K562 (cell line): ENCODE measurements at regions not wholly inside any gene's neighbourhood (a gene's known extent, or its start where the extent isn't known, plus 50 kb on each side); places are given as distances from the start of the nearest gene placed in this dataset.

ENCODE experiments used
- BRCA1 ChIP-seq, 2 experiments: fragments of 450-650 bp in 1 of 2; sonication (generic) in 1 of 2; formaldehyde crosslinking in 1 of 2; IDR thresholded peaks; 2 replicates each; pipeline versions ENCODE4 v1.5.0 to v1.6.1; 2017 to 2020; ENCODE audit warnings: mild to moderate bottlenecking in 1 of 2, missing genetic modification reagents in 1 of 2
- FOXA3 ChIP-seq, 2 experiments: fragments of 450-650 bp in 1 of 2; sonication (generic) in 1 of 2; formaldehyde crosslinking; IDR thresholded peaks in 1 of 2; conservative IDR thresholded peaks in 1 of 2; 2 replicates each; pipeline versions ENCODE4 v1.4.0 to v1.8.0; 2020 to 2022; ENCODE audit warnings: mild to moderate bottlenecking in 2 of 2, missing genetic modification reagents in 1 of 2
- HNRNPUL1 ChIP-seq: fragments of 200-400 bp; formaldehyde crosslinking; IDR thresholded peaks from 2 replicates; pipeline ENCODE4 v1.6.1; 2017; ENCODE audit warnings: low read length
- MYC ChIP-seq, 2 experiments: fragments of 250-450 bp in 1 of 2; sonication (Bioruptor Pico) in 1 of 2; IDR thresholded peaks; 2 replicates each; pipeline versions ENCODE4 v1.5.1 to v1.6.1; 2012 to 2021; ENCODE audit warnings: low read depth in 2 of 2, borderline replicate concordance in 1 of 2, improper control_type of control experiment in 1 of 2, low read length in 1 of 2, mild to moderate bottlenecking in 1 of 2, moderate library complexity in 1 of 2
- PHF20 ChIP-seq: fragments of 450-650 bp; IDR thresholded peaks from 2 replicates; pipeline ENCODE4 v1.6.1; 2018; ENCODE audit not compliant: partially characterized antibody
- SIN3A ChIP-seq, 2 experiments: fragments of 150-350 bp in 1 of 2; IDR thresholded peaks; 2 replicates each; pipeline ENCODE4 v1.6.1; 2011 to 2016; ENCODE audit warnings: borderline replicate concordance in 2 of 2, low read depth in 2 of 2, low read length in 2 of 2, mild to moderate bottlenecking in 2 of 2, moderate library complexity in 2 of 2; ENCODE audit not compliant: control insufficient read depth in 1 of 2
- STAT6 ChIP-seq: sonication (generic); formaldehyde crosslinking; IDR thresholded peaks from 2 replicates; pipeline ENCODE4 v1.8.1; 2023; ENCODE audit warnings: mild to moderate bottlenecking, missing genetic modification reagents
- TCF7L2 ChIP-seq: fragments of 150-350 bp; IDR thresholded peaks from 2 replicates; pipeline ENCODE4 v1.6.1; 2016; ENCODE audit warnings: low read depth, mild to moderate bottlenecking, low read length, moderate library complexity
- TEAD2 ChIP-seq: fragments of 450-650 bp; IDR thresholded peaks from 2 replicates; pipeline ENCODE4 v1.6.1; 2016; ENCODE audit warnings: missing genetic modification characterization, control low read depth, missing compliant biosample characterization
- ZNF184 ChIP-seq: sonication (generic); formaldehyde crosslinking; IDR thresholded peaks from 2 replicates; pipeline ENCODE4 v1.5.0; 2020; ENCODE audit warnings: missing genetic modification reagents
- ZNF41 ChIP-seq: fragments of 250-450 bp; sonication (Bioruptor Pico); conservative IDR thresholded peaks from 2 replicates; pipeline ENCODE4 v1.4.0; 2020; ENCODE audit warnings: mild to moderate bottlenecking
- ZNF444 ChIP-seq: fragments of 250-450 bp; sonication (Bioruptor Pico); IDR thresholded peaks from 2 replicates; pipeline ENCODE4 v1.4.0; 2020; ENCODE audit warnings: mild to moderate bottlenecking, moderate library complexity
- TF ChIP-seq, protein P1 (sequence below): IDR thresholded peaks from 3 replicates; pipeline ENCODE4 v1.6.1; 2011; ENCODE audit warnings: borderline replicate concordance, mild to moderate bottlenecking, moderate library complexity; ENCODE audit not compliant: insufficient read length; ENCODE audit errors: extremely low read depth
- TF ChIP-seq, protein P2 (sequence below): fragments of 450-650 bp; IDR thresholded peaks from 2 replicates; pipeline ENCODE4 v1.7.1; 2018; ENCODE audit warnings: mild to moderate bottlenecking, low read depth; ENCODE audit not compliant: partially characterized antibody

DNA sequence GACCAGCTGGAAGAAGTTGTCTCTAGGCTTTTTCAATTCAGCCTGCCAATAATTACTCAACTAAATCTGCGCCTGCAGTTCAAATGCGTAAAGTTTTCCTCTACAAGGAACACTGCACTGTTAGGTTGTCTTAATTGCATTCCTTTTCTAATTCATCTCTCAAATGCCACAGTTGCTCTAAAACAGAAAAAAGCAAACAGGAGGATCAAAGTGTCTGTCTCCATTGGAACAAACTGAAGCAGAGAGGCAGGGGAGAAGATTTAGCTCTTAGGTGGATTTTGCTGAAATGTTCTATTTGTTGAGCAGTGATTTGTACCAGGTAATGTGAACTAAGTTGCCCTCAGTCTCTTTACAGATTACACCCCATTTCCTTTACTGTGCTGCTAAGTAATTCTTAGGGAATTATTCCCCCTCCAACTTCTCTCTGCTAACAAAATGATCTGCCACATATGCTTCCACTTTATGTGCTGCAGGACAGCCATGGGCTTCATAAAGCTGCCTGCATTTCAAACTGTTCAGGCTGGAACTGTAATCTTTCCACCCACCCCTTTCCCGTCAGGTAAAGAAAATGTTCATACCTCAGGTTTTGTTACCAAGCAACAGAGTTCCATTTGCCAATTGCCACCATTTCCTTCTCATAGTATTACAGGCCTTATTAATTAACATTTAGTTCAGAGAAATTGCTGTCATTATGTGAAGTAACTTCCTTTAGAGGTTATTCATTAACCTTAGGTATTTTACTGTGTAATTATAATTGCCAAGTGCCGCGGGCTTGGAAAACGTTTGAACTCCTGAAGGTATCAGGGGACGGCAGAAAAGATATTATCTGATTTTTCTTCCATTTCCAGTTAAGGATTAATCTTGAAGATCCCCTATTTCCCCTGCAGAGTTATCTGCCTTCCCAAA lies 149.3 kb downstream of the SPRY1 start (continued):
- TF ChIP-seq, protein P1, sequence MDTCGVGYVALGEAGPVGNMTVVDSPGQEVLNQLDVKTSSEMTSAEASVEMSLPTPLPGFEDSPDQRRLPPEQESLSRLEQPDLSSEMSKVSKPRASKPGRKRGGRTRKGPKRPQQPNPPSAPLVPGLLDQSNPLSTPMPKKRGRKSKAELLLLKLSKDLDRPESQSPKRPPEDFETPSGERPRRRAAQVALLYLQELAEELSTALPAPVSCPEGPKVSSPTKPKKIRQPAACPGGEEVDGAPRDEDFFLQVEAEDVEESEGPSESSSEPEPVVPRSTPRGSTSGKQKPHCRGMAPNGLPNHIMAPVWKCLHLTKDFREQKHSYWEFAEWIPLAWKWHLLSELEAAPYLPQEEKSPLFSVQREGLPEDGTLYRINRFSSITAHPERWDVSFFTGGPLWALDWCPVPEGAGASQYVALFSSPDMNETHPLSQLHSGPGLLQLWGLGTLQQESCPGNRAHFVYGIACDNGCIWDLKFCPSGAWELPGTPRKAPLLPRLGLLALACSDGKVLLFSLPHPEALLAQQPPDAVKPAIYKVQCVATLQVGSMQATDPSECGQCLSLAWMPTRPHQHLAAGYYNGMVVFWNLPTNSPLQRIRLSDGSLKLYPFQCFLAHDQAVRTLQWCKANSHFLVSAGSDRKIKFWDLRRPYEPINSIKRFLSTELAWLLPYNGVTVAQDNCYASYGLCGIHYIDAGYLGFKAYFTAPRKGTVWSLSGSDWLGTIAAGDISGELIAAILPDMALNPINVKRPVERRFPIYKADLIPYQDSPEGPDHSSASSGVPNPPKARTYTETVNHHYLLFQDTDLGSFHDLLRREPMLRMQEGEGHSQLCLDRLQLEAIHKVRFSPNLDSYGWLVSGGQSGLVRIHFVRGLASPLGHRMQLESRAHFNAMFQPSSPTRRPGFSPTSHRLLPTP, result no peak
- TF ChIP-seq TEAD2 (no peak), STAT6 (CRISPR knock-in tag) (no peak), TCF7L2 (no peak), PHF20 (no peak), MYC (IDR thresholded peaks at IDR 0.05; ENCODE audit: low read depth, low read length) (no peak), MYC (CRISPR knock-in tag; IDR thresholded peaks at IDR 0.05; ENCODE audit: borderline replicate concordance, low read depth) (no peak), ZNF444 (CRISPR knock-in tag) (no peak), ZNF184 (CRISPR knock-in tag) (no peak), ZNF41 (no peak), HNRNPUL1 (no peak), SIN3A (IDR thresholded peaks at IDR 0.05; ENCODE audit: borderline replicate concordance in 2 of 2, control insufficient read depth in 1 of 2, low read depth in 2 of 2, low read length in 2 of 2) (no peak), BRCA1 (IDR thresholded peaks at IDR 0.05) (no peak), BRCA1 (CRISPR knock-in tag; IDR thresholded peaks at IDR 0.05) (no peak), FOXA3 (CRISPR knock-in tag; conservative IDR thresholded peaks at IDR 0.05 in 1 of 2, IDR thresholded peaks at IDR 0.05 in 1 of 2) (no peak)
- TF ChIP-seq, protein P2, sequence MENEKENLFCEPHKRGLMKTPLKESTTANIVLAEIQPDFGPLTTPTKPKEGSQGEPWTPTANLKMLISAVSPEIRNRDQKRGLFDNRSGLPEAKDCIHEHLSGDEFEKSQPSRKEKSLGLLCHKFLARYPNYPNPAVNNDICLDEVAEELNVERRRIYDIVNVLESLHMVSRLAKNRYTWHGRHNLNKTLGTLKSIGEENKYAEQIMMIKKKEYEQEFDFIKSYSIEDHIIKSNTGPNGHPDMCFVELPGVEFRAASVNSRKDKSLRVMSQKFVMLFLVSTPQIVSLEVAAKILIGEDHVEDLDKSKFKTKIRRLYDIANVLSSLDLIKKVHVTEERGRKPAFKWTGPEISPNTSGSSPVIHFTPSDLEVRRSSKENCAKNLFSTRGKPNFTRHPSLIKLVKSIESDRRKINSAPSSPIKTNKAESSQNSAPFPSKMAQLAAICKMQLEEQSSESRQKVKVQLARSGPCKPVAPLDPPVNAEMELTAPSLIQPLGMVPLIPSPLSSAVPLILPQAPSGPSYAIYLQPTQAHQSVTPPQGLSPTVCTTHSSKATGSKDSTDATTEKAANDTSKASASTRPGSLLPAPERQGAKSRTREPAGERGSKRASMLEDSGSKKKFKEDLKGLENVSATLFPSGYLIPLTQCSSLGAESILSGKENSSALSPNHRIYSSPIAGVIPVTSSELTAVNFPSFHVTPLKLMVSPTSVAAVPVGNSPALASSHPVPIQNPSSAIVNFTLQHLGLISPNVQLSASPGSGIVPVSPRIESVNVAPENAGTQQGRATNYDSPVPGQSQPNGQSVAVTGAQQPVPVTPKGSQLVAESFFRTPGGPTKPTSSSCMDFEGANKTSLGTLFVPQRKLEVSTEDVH, result no peak
- TF ChIP-seq, all 486 proteins: peak for 0
